D721Med (cell line): ENCODE measurements at regions not wholly inside any gene's neighbourhood (a gene's known extent, or its start where the extent isn't known, plus 50 kb on each side); places are given as distances from the start of the nearest gene placed in this dataset.

Source experiments
- DNase-seq: peaks from one replicate; pipeline ENCODE4 v3.0.0; 2011; ENCODE audit warnings: low spot score; ENCODE audit not compliant: insufficient read length
- FAIRE-seq: peaks from 2 replicates; lab custom pipeline; 2011; peaks lifted over from hg19 to GRCh38; lab: Jason Lieb, UNC
- CTCF ChIP-seq: IDR thresholded peaks from 2 replicates; pipeline ENCODE4 v1.5.1; 2012; ENCODE audit warnings: mild to moderate bottlenecking, control low read depth; ENCODE audit not compliant: insufficient read depth; ENCODE audit errors: missing control alignments

- no peak for FAIRE-seq
- no peak for TF ChIP-seq CTCF
- DNase-seq = no peak
These were observed 152.4 kb downstream of the BMP2 start for GRCh38 chr20:6919792-6920468.

DNA sequence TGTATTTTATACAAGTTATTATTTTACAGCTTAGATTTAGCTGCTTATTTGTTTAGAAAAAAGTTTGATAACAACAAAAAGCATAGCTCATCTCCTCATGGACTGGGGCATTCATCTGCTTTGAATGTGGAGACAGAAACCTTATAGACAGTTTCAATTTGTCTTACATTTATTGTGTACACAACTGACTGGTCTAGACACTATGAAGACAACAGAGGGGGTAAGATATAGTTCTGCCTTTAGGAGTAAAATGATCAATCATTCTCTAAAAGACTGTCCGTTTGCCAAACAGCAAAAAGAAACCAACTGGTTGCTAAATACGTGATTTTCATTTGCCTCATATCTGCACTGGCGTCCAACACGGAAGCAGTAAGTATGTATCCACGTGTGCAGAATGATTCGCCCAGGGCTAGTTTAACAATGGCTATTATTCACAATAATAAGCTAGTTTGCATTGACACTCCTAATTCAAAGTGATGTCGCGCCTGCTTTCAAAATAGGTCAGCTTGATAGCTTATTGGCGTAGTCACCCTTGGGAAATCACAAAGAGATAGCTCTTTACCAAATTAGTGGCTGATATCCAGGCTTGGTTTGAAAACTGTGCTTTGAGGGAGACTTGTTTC, 153.6 kb downstream of the BMP2 start:
- DNase-seq (no peak), FAIRE-seq (no peak)
- no peak for TF ChIP-seq CTCF

- FAIRE-seq = no peak
- no peak for DNase-seq
These were observed 154.4 kb downstream of the BMP2 start for GRCh38 chr20:6921717-6922386.

DNA sequence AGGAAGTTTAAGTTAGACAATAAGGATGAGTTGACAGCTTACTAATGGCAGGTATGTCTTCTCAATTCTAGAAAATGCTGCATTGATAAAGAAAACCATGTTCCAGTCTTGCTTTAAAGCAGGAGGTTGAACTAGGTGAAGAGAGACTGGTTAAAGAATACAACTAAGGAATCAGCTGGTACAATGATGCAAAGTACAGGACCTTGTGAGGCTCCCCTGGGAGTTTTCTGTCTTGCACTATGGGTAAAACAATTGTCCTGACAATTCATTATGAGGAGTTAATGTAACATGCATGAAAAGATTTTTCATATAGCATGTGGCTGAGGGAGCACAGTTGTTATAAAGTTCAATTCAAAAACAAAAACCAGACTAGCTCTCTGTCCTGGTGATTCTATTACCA, 157.2 kb downstream of the BMP2 start:
- DNase-seq (no peak), FAIRE-seq (no peak)
- TF ChIP-seq CTCF = no peak

More at GRCh38 chr20:6921717-6922386, 154.4 kb downstream of the BMP2 start:
- no peak for TF ChIP-seq CTCF

GRCh38 chr20:6925744-6926278, 158.3 kb downstream of the BMP2 start:
- no peak for TF ChIP-seq CTCF
- FAIRE-seq = no peak
- DNase-seq = no peak

GRCh38 chr20:6940048-6940447, 172.6 kb downstream of the BMP2 start:
- no peak for FAIRE-seq
- DNase-seq = no peak
- peak; percentile 22 for TF ChIP-seq CTCF
